Cardiac muscle cell (in vitro differentiated cells and primary cell): ENCODE measurements at regions not wholly inside any gene's neighbourhood (a gene's known extent, or its start where the extent isn't known, plus 50 kb on each side); places are given as distances from the start of the nearest gene placed in this dataset.

Experiments
- DNase-seq, 2 donors: peaks; one replicate each; pipeline versions ENCODE4 v3.0.0 to v3.0.0-alpha.2; 2010 to 2017; ENCODE audit warnings: low read depth in 1 of 2, low spot score in 1 of 2
- H3K27ac ChIP-seq: fragments of 200-600 bp; sonication (generic); 2 replicates; pipeline ENCODE4 v1.5.1; 2016
- H3K27me3 ChIP-seq: fragments of 200-600 bp; sonication (generic); 2 replicates; pipeline ENCODE4 v1.6.0; 2016; ENCODE audit warnings: control low read depth
- H3K36me3 ChIP-seq: fragments of 200-600 bp; sonication (generic); 2 replicates; pipeline ENCODE4 v1.5.1; 2016; ENCODE audit warnings: control low read depth
- H3K4me1 ChIP-seq: fragments of 200-600 bp; sonication (generic); 2 replicates; pipeline ENCODE4 v1.8.1; 2017; ENCODE audit warnings: low read depth, mild to moderate bottlenecking, mixed run types
- H3K4me3 ChIP-seq: fragments of 200-600 bp; sonication (generic); 2 replicates; pipeline ENCODE4 v1.5.1; 2016; ENCODE audit warnings: mild to moderate bottlenecking
- H3K9me3 ChIP-seq: fragments of 200-600 bp; sonication (generic); 2 replicates; pipeline ENCODE4 v1.5.1; 2017; ENCODE audit warnings: low read depth, mild to moderate bottlenecking, control low read depth
- CTCF ChIP-seq: IDR thresholded peaks from 2 replicates; pipeline ENCODE4 v1.5.1; 2012; ENCODE audit warnings: low read depth, mild to moderate bottlenecking, low read length

DNA sequence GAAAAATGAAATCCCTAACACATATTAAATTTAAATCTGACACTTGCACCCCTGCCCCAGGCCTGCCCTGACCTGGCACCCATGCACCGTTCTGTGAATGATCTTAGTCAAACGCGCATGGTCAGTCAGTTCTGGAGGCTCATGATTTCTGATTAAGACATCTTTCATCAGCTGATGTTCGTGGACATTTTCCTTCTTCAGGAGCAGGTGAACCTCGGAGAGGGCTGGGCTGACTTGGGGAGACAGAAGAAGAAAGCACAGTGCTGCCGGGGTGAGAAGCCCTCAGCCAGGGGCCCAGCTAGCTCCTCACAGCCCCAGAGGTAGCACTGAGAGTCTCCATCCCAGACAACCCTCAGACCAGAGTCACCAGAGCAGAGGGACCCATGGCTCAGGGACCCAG, 134.5 kb upstream of the AJAP1 start:
- H3K27ac ChIP-seq = no peak overlapping the region
- no peaks in the 10 kb centered on the region for H3K27me3 ChIP-seq
- H3K9me3 ChIP-seq = no peaks in the 10 kb centered on the region
- no peaks in the 10 kb centered on the region for H3K36me3 ChIP-seq
- TF ChIP-seq CTCF = no peak
- no peak for DNase-seq
- no peak overlapping the region for H3K4me3 ChIP-seq
- no peaks in the 10 kb centered on the region for H3K4me1 ChIP-seq

GRCh38 chr1:4523551-4523950, 130.9 kb upstream of the AJAP1 start:
- no peaks in the 10 kb centered on the region for H3K4me1 ChIP-seq
- TF ChIP-seq CTCF = no peak

GRCh38 chr1:4526747-4527146, 127.7 kb upstream of the AJAP1 start:
- H3K4me1 ChIP-seq = no peaks in the 10 kb centered on the region
- no peaks in the 10 kb centered on the region for H3K9me3 ChIP-seq
- no peak for TF ChIP-seq CTCF
- H3K27me3 ChIP-seq = no peaks in the 10 kb centered on the region
- no peak overlapping the region for H3K27ac ChIP-seq
- H3K4me3 ChIP-seq = no peak overlapping the region
- H3K36me3 ChIP-seq = no peaks in the 10 kb centered on the region
- DNase-seq = no peak

More at GRCh38 chr1:4523551-4523950, 130.9 kb upstream of the AJAP1 start:
- no peaks in the 10 kb centered on the region for H3K27me3 ChIP-seq
- no peak for DNase-seq
- H3K36me3 ChIP-seq = no peaks in the 10 kb centered on the region
- H3K27ac ChIP-seq = no peak overlapping the region
- H3K4me3 ChIP-seq = no peak overlapping the region
- H3K9me3 ChIP-seq = no peaks in the 10 kb centered on the region

DNA sequence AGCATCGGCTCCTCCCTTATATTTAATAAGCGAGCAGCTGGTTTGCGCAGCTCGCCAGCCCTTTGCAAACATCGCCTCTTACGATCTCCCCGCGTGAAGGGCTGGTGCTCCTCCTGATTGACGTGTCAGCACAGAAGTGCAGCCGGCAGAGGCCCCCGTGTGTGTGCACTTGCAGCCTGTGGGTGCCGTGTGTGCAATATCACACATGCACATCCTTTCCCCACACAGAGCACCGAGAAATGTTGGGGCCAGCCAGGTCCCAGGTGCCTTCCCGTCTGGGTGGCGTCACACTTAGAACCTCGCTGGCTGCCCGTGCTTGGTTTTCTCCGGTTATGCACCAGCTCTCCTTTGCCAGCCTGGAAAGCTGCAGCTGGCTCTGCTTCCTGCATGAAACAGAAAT, 126.6 kb upstream of the AJAP1 start:
- no peak overlapping the region for H3K4me3 ChIP-seq
- no peak overlapping the region for H3K27ac ChIP-seq
- DNase-seq = no peak
- H3K36me3 ChIP-seq = no peaks in the 10 kb centered on the region
- no peaks in the 10 kb centered on the region for H3K4me1 ChIP-seq
- H3K27me3 ChIP-seq = no peaks in the 10 kb centered on the region
- no peaks in the 10 kb centered on the region for H3K9me3 ChIP-seq
- no peak for TF ChIP-seq CTCF

DNA sequence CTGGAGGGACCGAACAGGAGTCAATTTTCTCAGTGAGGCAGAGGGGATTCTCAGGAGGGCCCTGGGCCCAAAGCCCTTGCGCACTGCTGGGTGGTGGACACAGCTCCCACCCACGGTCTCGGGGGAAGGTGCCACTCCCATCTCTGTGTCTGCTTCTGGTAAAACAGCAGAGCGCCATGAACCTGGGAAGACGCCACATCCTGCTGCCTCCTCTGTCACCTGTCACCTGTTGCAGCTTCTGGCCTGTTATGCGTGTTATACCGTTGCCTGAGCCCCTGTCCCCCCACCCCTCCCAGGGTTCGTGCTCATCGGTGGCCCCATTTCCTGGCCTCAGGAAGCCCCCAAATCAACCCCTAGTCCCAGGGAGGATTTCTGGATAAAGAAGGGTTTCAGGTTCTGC, 125.8 kb upstream of the AJAP1 start:
- H3K9me3 ChIP-seq = no peaks in the 10 kb centered on the region
- no peaks in the 10 kb centered on the region for H3K27me3 ChIP-seq
- no peaks in the 10 kb centered on the region for H3K36me3 ChIP-seq
- no peak overlapping the region for H3K27ac ChIP-seq
- DNase-seq = no peak
- no peaks in the 10 kb centered on the region for H3K4me1 ChIP-seq
- H3K4me3 ChIP-seq = no peak overlapping the region
- TF ChIP-seq CTCF = no peak
